T-helper 1 cell (primary cell): ENCODE measurements at regions not wholly inside any gene's neighbourhood (a gene's known extent, or its start where the extent isn't known, plus 50 kb on each side); places are given as distances from the start of the nearest gene placed in this dataset.

ENCODE experiments used
- DNase-seq, 5 donors: peaks; one replicate each; pipeline ENCODE4 v3.0.0-alpha.2; 2012 to 2020

GRCh38 chr7:38002689-38003088 lies 82.2 kb downstream of the EPDR1 start:
- DNase-seq, result no peak

GRCh38 chr7:38006559-38006958 lies 86.1 kb downstream of the EPDR1 start:
- DNase-seq, result no peak

GRCh38 chr7:38007096-38007495 lies 86.7 kb downstream of the EPDR1 start:
- no peak for DNase-seq

- no peak for DNase-seq
These were observed 92.8 kb downstream of the EPDR1 start for GRCh38 chr7:38013246-38013645.

GRCh38 chr7:38016567-38016966 lies 96.1 kb downstream of the EPDR1 start:
- no peak for DNase-seq

GRCh38 chr7:38017320-38017719 lies 96.9 kb downstream of the EPDR1 start:
- no peak for DNase-seq

- DNase-seq, result no peak
These were observed 99.8 kb downstream of the EPDR1 start for GRCh38 chr7:38020121-38020785.

- DNase-seq, result no peak
These were observed 101.5 kb downstream of the EPDR1 start for GRCh38 chr7:38021892-38022291.

- no peak for DNase-seq
These were observed 105.4 kb downstream of the EPDR1 start for GRCh38 chr7:38025815-38026214.

GRCh38 chr7:38027884-38028455 lies 107.5 kb downstream of the EPDR1 start:
- no peak for DNase-seq

- DNase-seq, result no peak
These were observed 113.8 kb downstream of the EPDR1 start for GRCh38 chr7:38034062-38034908.

- DNase-seq, result no peak
These were observed 120.4 kb downstream of the EPDR1 start for GRCh38 chr7:38040831-38041230.

GRCh38 chr7:38049679-38050078 lies 128.4 kb upstream of the STARD3NL start:
- no peak for DNase-seq

- no peak for DNase-seq
These were observed 126.7 kb upstream of the STARD3NL start for GRCh38 chr7:38051311-38051710.

GRCh38 chr7:38051786-38052185 lies 126.3 kb upstream of the STARD3NL start:
- no peak for DNase-seq

GRCh38 chr7:38052786-38053185 lies 125.3 kb upstream of the STARD3NL start:
- DNase-seq, result no peak

- no peak for DNase-seq
These were observed 123.8 kb upstream of the STARD3NL start for GRCh38 chr7:38054199-38054598.

GRCh38 chr7:38057829-38058228 lies 120.2 kb upstream of the STARD3NL start:
- DNase-seq, result no peak

- no peak for DNase-seq
These were observed 117.9 kb upstream of the STARD3NL start for GRCh38 chr7:38060116-38060515.

- DNase-seq, result no peak
These were observed 117.4 kb upstream of the STARD3NL start for GRCh38 chr7:38060637-38061036.

- no peak for DNase-seq
These were observed 111.7 kb upstream of the STARD3NL start for GRCh38 chr7:38066391-38066790.

GRCh38 chr7:38068461-38068860 lies 109.6 kb upstream of the STARD3NL start:
- no peak for DNase-seq

- no peak for DNase-seq
These were observed 109.0 kb upstream of the STARD3NL start for GRCh38 chr7:38069052-38069451.

GRCh38 chr7:38070718-38071117 lies 107.3 kb upstream of the STARD3NL start:
- no peak for DNase-seq
